HepG2 (cell line): ENCODE measurements at regions not wholly inside any gene's neighbourhood (a gene's known extent, or its start where the extent isn't known, plus 50 kb on each side); places are given as distances from the start of the nearest gene placed in this dataset.

ENCODE experiments used
- ATAC-seq: fragments of 200-7000 bp; cut with Tn5 transposase; 3 replicates; pipeline ENCODE4 v1.9.1; 2020; ENCODE audit warnings: mild to moderate bottlenecking, moderate library complexity
- BruUV-seq: library from RNA; stranded (reverse); fragments of 400-500 nt; replicated peaks from 2 replicates; lab custom pipeline; 2021; lab: Mats Ljungman, UMichigan
- CTCF ChIA-PET: fragments of 300-600 bp; formaldehyde crosslinking; extraction: SDS; loops from one replicate; lab custom pipeline; 2021; ENCODE audit warnings: low total read pairs, inconsistent platforms, low intra/inter-chr PET ratio; lab: Yijun Ruan, JAX
- POLR2A ChIA-PET: fragments of 350-600 bp; sonication (Branson Sonifier 250); formaldehyde crosslinking; loops from one replicate; lab custom pipeline; 2020; ENCODE audit warnings: antibody characterized with exemption, inconsistent platforms; lab: Yijun Ruan, JAX
- DNase-seq: peaks from one replicate; pipeline ENCODE4 v3.0.0-alpha.2; 2015; ENCODE audit warnings: low spot score
- FAIRE-seq: peaks from 3 replicates; lab custom pipeline; 2011; peaks lifted over from hg19 to GRCh38; lab: Jason Lieb, UNC
- H2AFZ ChIP-seq: one replicate; pipeline ENCODE4 v1.6.1; 2011; ENCODE audit warnings: low read length, inconsistent platforms
- H3K27ac ChIP-seq: fragments of 300-600 bp; 3 replicates; pipeline ENCODE4 v1.8.0; 2011; ENCODE audit warnings: mixed run types, mild to moderate bottlenecking, mixed read lengths, low read length, inconsistent platforms; ENCODE audit not compliant: insufficient read depth; ENCODE audit errors: extremely low read length
- H3K27me3 ChIP-seq, 2 experiments: fragments of 200-600 bp in 1 of 2; 2 replicates in 1 of 2; 3 replicates in 1 of 2; pipeline versions ENCODE4 v1.6.0 to v1.8.0; 2011; ENCODE audit warnings: low read length in 2 of 2, mild to moderate bottlenecking in 2 of 2, moderate library complexity in 2 of 2, inconsistent platforms in 1 of 2; ENCODE audit not compliant: insufficient read depth in 2 of 2, control insufficient read depth in 1 of 2
- H3K36me3 ChIP-seq, 2 experiments: fragments of 200-600 bp in 1 of 2; replicated peaks in 1 of 2; 2 replicates in 1 of 2; 3 replicates in 1 of 2; pipeline versions ENCODE4 v1.5.1 to v1.8.0; 2011; ENCODE audit warnings: low read length in 2 of 2, inconsistent platforms in 1 of 2; ENCODE audit not compliant: insufficient read depth in 2 of 2, control insufficient read depth in 1 of 2
- H3K4me1 ChIP-seq: 2 replicates; pipeline ENCODE4 v1.5.1; 2012; ENCODE audit warnings: low read length, inconsistent platforms; ENCODE audit not compliant: insufficient read depth
- H3K4me2 ChIP-seq: 2 replicates; pipeline ENCODE4 v1.6.0; 2011; ENCODE audit warnings: low read depth, low read length, inconsistent platforms
- H3K4me3 ChIP-seq, 3 experiments: fragments of 200-600 bp in 1 of 3; sonication (generic), shearing (Covaris generic) in 1 of 3; replicated peaks in 1 of 3; 2 replicates each; pipeline ENCODE4 v1.5.1; 2011 to 2016; ENCODE audit warnings: low read length in 3 of 3, inconsistent platforms in 2 of 3, low read depth in 2 of 3, mild to moderate bottlenecking in 2 of 3, control low read depth in 1 of 3, mixed read lengths in 1 of 3; ENCODE audit not compliant: insufficient read depth in 1 of 3
- H3K79me2 ChIP-seq: one replicate; pipeline ENCODE4 v1.6.1; 2011; ENCODE audit warnings: low read length, inconsistent platforms; ENCODE audit not compliant: insufficient read depth
- H3K9ac ChIP-seq: 2 replicates; pipeline ENCODE4 v1.6.0; 2011; ENCODE audit warnings: mild to moderate bottlenecking, low read depth, low read length, inconsistent platforms; ENCODE audit not compliant: insufficient read depth
- H3K9me3 ChIP-seq: 2 replicates; pipeline ENCODE4 v1.5.1; 2012; ENCODE audit warnings: mild to moderate bottlenecking, low read length
- H4K20me1 ChIP-seq: 2 replicates; pipeline ENCODE4 v1.6.0; 2011; ENCODE audit warnings: inconsistent platforms, mild to moderate bottlenecking, low read length, moderate library complexity; ENCODE audit not compliant: insufficient read depth
- FOXJ3 ChIP-seq: sonication (generic); formaldehyde crosslinking; IDR thresholded peaks from 2 replicates; pipeline ENCODE4 v1.4.0; 2020; ENCODE audit warnings: missing genetic modification reagents, mild to moderate bottlenecking, borderline replicate concordance
- GATAD1 ChIP-seq: IDR thresholded peaks from 2 replicates; pipeline ENCODE4 v1.6.1; 2016; ENCODE audit warnings: missing genetic modification reagents, missing compliant biosample characterization
- NCOA2 ChIP-seq: sonication (generic); formaldehyde crosslinking; IDR thresholded peaks from 2 replicates; pipeline ENCODE4 v1.8.0; 2022; ENCODE audit warnings: inconsistent platforms
- PRPF4 ChIP-seq: fragments of 200-400 bp; formaldehyde crosslinking; IDR thresholded peaks from 2 replicates; pipeline ENCODE4 v1.6.1; 2016; ENCODE audit warnings: low read length, low read depth; ENCODE audit not compliant: poor library complexity, severe bottlenecking
- TAF15 ChIP-seq: fragments of 200-400 bp; formaldehyde crosslinking; IDR thresholded peaks from one replicate; pipeline ENCODE4 v1.6.1; 2018; ENCODE audit warnings: mild to moderate bottlenecking, low read depth, low read length; ENCODE audit not compliant: poor library complexity, severe bottlenecking
- ZNF260 ChIP-seq: sonication (generic); formaldehyde crosslinking; IDR thresholded peaks from 2 replicates; pipeline ENCODE4 v1.4.0; 2020; ENCODE audit warnings: missing genetic modification reagents, low read depth, mild to moderate bottlenecking, borderline replicate concordance
- ZNF326 ChIP-seq: sonication (generic); formaldehyde crosslinking; IDR thresholded peaks from 2 replicates; pipeline ENCODE4 v1.4.0; 2020; ENCODE audit warnings: missing genetic modification reagents, borderline replicate concordance
- ZNF543 ChIP-seq: sonication (generic); formaldehyde crosslinking; IDR thresholded peaks from 2 replicates; pipeline ENCODE4 v1.4.0; 2020; ENCODE audit warnings: mild to moderate bottlenecking, missing genetic modification reagents
- ZNF749 ChIP-seq: sonication (generic); formaldehyde crosslinking; IDR thresholded peaks from 2 replicates; pipeline ENCODE4 v1.8.0; 2022; ENCODE audit warnings: mild to moderate bottlenecking, missing genetic modification reagents, moderate library complexity, borderline replicate concordance
- ZNF850 ChIP-seq: sonication (generic); formaldehyde crosslinking; conservative IDR thresholded peaks from 2 replicates; pipeline ENCODE4 v1.9.0; 2021; ENCODE audit warnings: mild to moderate bottlenecking, missing genetic modification reagents
- WGBS: methylation state at CpG from one replicate; pipeline ENCODE4 v1.1.6; 2017; ENCODE audit warnings: low lambda C conversion rate; 5-methylcytosine and 5-hydroxymethylcytosine counted together
- in situ Hi-C: cut with HindIII; loops from 2 replicates; pipeline ENCODE4 v1.10.0; 2017; ENCODE audit warnings: low pct_unique_long_range_greater_than_20kb; ENCODE audit not compliant: extremely low pct_ligation_motif_present
- intact Hi-C: fragments of 100-400 bp; cut with micrococcal nuclease; formaldehyde crosslinking; loops from one replicate; pipeline ENCODE4 v1.10.0; 2022; ENCODE audit not compliant: unreplicated experiment
- TF ChIP-seq, protein P1 (sequence below): sonication (generic); formaldehyde crosslinking; IDR thresholded peaks from 2 replicates; pipeline ENCODE4 v1.4.0; 2020; ENCODE audit warnings: missing genetic modification reagents, mild to moderate bottlenecking, borderline replicate concordance
- TF ChIP-seq, protein P2 (sequence below): sonication (generic); formaldehyde crosslinking; IDR thresholded peaks from 2 replicates; pipeline ENCODE4 v1.9.0; 2021; ENCODE audit warnings: missing genetic modification reagents, borderline replicate concordance
- TF ChIP-seq, protein P3 (sequence below): sonication (generic); formaldehyde crosslinking; IDR thresholded peaks from 2 replicates; pipeline ENCODE4 v1.5.0; 2020; ENCODE audit warnings: missing genetic modification reagents

DNA sequence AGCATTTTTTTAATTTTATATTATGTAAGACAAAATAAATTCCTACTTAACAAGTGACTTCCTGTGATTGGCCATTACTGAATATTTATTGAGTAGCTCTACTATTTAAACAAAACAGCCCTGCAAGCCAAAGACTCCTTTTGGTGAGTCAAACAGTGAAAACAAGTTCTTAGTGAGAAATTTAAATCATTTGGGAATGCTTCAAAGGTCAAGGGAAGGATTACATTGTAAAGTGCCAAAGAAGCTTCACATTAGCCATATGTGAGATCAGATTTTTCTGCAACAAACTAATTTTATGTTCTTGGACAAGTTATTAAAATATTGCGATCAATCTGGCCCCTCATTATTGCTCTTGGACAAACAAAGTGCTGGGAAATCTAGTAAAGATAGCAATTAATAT is 795.4 kb upstream of the MGAT4C start (continued):
- no peak for TF ChIP-seq PRPF4
- TF ChIP-seq ZNF850: no peak
- no peak for TF ChIP-seq ZNF260 (CRISPR knock-in tag)
- TF ChIP-seq ZNF326 (CRISPR knock-in tag): no peak

DNA sequence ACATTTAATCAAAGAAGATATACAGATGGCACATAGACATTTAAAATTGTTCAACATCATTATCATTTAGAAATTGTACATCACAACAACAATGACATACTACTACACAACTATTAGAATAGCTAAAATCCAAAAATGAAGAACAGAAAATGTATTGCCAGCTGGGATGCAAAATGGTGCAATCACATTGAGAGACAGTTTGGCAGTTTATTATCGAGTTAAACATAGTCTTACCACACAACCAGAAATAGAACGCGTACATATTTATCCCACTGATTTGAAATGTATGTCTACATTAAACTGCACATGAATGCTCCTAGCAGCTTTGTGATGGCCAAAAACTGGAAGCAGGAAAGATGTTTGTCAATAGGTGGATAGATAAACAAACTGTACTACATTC is 791.5 kb upstream of the MGAT4C start:
- Histone ChIP-seq H3K4me1 (no peaks in the 10 kb centered on the region), H3K79me2 (no peaks in the 10 kb centered on the region), H3K36me3 (no peaks in the 10 kb centered on the region), H4K20me1 (no peaks in the 10 kb centered on the region), H3K9me3 (peaks cover 46% of the 10 kb centered on the region), H3K9ac (no peak overlapping the region)
- FAIRE-seq: no peak
- in situ Hi-C loops: no loop called here
- TF ChIP-seq, protein P1, sequence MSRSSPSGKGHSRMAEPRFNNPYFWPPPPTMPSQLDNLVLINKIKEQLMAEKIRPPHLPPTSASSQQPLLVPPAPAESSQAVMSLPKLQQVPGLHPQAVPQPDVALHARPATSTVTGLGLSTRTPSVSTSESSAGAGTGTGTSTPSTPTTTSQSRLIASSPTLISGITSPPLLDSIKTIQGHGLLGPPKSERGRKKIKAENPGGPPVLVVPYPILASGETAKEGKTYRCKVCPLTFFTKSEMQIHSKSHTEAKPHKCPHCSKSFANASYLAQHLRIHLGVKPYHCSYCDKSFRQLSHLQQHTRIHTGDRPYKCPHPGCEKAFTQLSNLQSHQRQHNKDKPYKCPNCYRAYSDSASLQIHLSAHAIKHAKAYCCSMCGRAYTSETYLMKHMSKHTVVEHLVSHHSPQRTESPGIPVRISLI (CRISPR knock-in tag): no peak
- TF ChIP-seq, all 625 proteins: peak for 0
- ChIA-PET POLR2A (no interaction called here), CTCF (no interaction called here)
- DNase-seq (no peak), ATAC-seq (no peak)
- H2AFZ ChIP-seq: no peak overlapping the region
- no peak overlapping the region for H3K4me3 ChIP-seq
- BruUV-seq: no TSS peak
- H3K27me3 ChIP-seq: no peaks in the 10 kb centered on the region
- no peak overlapping the region for H3K4me2 ChIP-seq
- 66% methylated on average over 3 of the region's 3 CpGs for WGBS
- H3K27ac ChIP-seq: no peak overlapping the region
- intact Hi-C loops: no loop called here

DNA sequence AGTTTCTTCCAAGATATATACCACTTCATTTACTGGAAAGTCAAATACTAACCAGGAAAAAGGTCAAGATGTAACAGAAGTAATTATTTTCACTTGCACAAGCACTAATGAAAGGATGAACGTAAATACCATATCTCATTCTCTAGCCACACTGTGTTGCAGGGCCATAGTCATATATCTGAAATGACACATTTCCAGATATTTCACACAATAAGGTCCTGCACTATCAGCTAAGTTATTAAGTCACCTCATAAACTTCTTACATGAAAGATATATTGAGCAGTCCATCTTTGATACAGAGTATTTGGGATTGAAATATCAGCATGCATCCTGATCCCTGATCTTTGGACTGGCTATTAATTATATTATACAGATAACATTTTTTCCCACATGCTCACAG is 783.3 kb upstream of the MGAT4C start:
- H3K36me3 ChIP-seq: no peaks in the 10 kb centered on the region
- no peaks in the 10 kb centered on the region for H4K20me1 ChIP-seq
- H3K27me3 ChIP-seq: no peaks in the 10 kb centered on the region
- no peak overlapping the region for H3K4me2 ChIP-seq
- WGBS: 0% methylated on average over 1 of the region's 1 CpG
- CTCF ChIA-PET: no interaction called here
- no peak overlapping the region for H3K4me3 ChIP-seq
- no peak overlapping the region for H3K9ac ChIP-seq
- no peak for TF ChIP-seq GATAD1 (CRISPR knock-in tag)
- no peak for TF ChIP-seq TAF15
- TF ChIP-seq, protein P2, sequence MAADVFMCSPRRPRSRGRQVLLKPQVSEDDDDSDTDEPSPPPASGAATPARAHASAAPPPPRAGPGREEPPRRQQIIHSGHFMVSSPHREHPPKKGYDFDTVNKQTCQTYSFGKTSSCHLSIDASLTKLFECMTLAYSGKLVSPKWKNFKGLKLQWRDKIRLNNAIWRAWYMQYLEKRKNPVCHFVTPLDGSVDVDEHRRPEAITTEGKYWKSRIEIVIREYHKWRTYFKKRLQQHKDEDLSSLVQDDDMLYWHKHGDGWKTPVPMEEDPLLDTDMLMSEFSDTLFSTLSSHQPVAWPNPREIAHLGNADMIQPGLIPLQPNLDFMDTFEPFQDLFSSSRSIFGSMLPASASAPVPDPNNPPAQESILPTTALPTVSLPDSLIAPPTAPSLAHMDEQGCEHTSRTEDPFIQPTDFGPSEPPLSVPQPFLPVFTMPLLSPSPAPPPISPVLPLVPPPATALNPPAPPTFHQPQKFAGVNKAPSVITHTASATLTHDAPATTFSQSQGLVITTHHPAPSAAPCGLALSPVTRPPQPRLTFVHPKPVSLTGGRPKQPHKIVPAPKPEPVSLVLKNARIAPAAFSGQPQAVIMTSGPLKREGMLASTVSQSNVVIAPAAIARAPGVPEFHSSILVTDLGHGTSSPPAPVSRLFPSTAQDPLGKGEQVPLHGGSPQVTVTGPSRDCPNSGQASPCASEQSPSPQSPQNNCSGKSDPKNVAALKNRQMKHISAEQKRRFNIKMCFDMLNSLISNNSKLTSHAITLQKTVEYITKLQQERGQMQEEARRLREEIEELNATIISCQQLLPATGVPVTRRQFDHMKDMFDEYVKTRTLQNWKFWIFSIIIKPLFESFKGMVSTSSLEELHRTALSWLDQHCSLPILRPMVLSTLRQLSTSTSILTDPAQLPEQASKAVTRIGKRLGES (CRISPR knock-in tag): no peak
- TF ChIP-seq ZNF543 (CRISPR knock-in tag): no peak
- no peak for TF ChIP-seq NCOA2 (CRISPR knock-in tag)
- no peak for TF ChIP-seq FOXJ3 (CRISPR knock-in tag)
- TF ChIP-seq, protein P3, sequence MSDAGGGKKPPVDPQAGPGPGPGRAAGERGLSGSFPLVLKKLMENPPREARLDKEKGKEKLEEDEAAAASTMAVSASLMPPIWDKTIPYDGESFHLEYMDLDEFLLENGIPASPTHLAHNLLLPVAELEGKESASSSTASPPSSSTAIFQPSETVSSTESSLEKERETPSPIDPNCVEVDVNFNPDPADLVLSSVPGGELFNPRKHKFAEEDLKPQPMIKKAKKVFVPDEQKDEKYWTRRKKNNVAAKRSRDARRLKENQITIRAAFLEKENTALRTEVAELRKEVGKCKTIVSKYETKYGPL (CRISPR knock-in tag): no peak
- no peak for TF ChIP-seq ZNF749 (CRISPR knock-in tag)
- FAIRE-seq (no peak), ATAC-seq (no peak), DNase-seq (no peak)
- H3K79me2 ChIP-seq: no peaks in the 10 kb centered on the region
- H3K4me1 ChIP-seq: no peaks in the 10 kb centered on the region
- peaks cover 79% of the 10 kb centered on the region for H3K9me3 ChIP-seq
- no peak overlapping the region for H3K27ac ChIP-seq
- in situ Hi-C loops: no loop called here
- no TSS peak for BruUV-seq
- no peak overlapping the region for H2AFZ ChIP-seq
- POLR2A ChIA-PET: no interaction called here
- intact Hi-C loops: no loop called here
